NT2/D1 (cell line): ENCODE measurements at regions not wholly inside any gene's neighbourhood (a gene's known extent, or its start where the extent isn't known, plus 50 kb on each side); places are given as distances from the start of the nearest gene placed in this dataset.

Experiments
- SUZ12 ChIP-seq: IDR thresholded peaks from 2 replicates; pipeline ENCODE4 v1.6.1; 2011; ENCODE audit not compliant: insufficient read length, insufficient read depth; ENCODE audit errors: extremely low read depth
- ZNF274 ChIP-seq: IDR thresholded peaks from 2 replicates; pipeline ENCODE4 v1.6.1; 2011; ENCODE audit warnings: mild to moderate bottlenecking, low read depth, low read length

- TF ChIP-seq SUZ12: no peak
- no peak for TF ChIP-seq ZNF274
These were observed 206.9 kb upstream of the PLD5 start for GRCh38 chr1:242731446-242731845.
